HepG2 (cell line): ENCODE measurements at regions not wholly inside any gene's neighbourhood (a gene's known extent, or its start where the extent isn't known, plus 50 kb on each side); places are given as distances from the start of the nearest gene placed in this dataset.

Experiments used
- ATAC-seq: fragments of 200-7000 bp; cut with Tn5 transposase; 3 replicates; pipeline ENCODE4 v1.9.1; 2020; ENCODE audit warnings: mild to moderate bottlenecking, moderate library complexity
- BruUV-seq: library from RNA; stranded (reverse); fragments of 400-500 nt; replicated peaks from 2 replicates; lab custom pipeline; 2021; lab: Mats Ljungman, UMichigan
- CTCF ChIA-PET: fragments of 300-600 bp; formaldehyde crosslinking; extraction: SDS; loops from one replicate; lab custom pipeline; 2021; ENCODE audit warnings: low total read pairs, inconsistent platforms, low intra/inter-chr PET ratio; lab: Yijun Ruan, JAX
- POLR2A ChIA-PET: fragments of 350-600 bp; sonication (Branson Sonifier 250); formaldehyde crosslinking; loops from one replicate; lab custom pipeline; 2020; ENCODE audit warnings: antibody characterized with exemption, inconsistent platforms; lab: Yijun Ruan, JAX
- DNase-seq: peaks from one replicate; pipeline ENCODE4 v3.0.0-alpha.2; 2015; ENCODE audit warnings: low spot score
- FAIRE-seq: peaks from 3 replicates; lab custom pipeline; 2011; peaks lifted over from hg19 to GRCh38; lab: Jason Lieb, UNC
- H2AFZ ChIP-seq: one replicate; pipeline ENCODE4 v1.6.1; 2011; ENCODE audit warnings: low read length, inconsistent platforms
- H3K27ac ChIP-seq: fragments of 300-600 bp; 3 replicates; pipeline ENCODE4 v1.8.0; 2011; ENCODE audit warnings: mixed run types, mild to moderate bottlenecking, mixed read lengths, low read length, inconsistent platforms; ENCODE audit not compliant: insufficient read depth; ENCODE audit errors: extremely low read length
- H3K27me3 ChIP-seq, 2 experiments: fragments of 200-600 bp in 1 of 2; 2 replicates in 1 of 2; 3 replicates in 1 of 2; pipeline versions ENCODE4 v1.6.0 to v1.8.0; 2011; ENCODE audit warnings: low read length in 2 of 2, mild to moderate bottlenecking in 2 of 2, moderate library complexity in 2 of 2, inconsistent platforms in 1 of 2; ENCODE audit not compliant: insufficient read depth in 2 of 2, control insufficient read depth in 1 of 2
- H3K36me3 ChIP-seq, 2 experiments: fragments of 200-600 bp in 1 of 2; replicated peaks in 1 of 2; 2 replicates in 1 of 2; 3 replicates in 1 of 2; pipeline versions ENCODE4 v1.5.1 to v1.8.0; 2011; ENCODE audit warnings: low read length in 2 of 2, inconsistent platforms in 1 of 2; ENCODE audit not compliant: insufficient read depth in 2 of 2, control insufficient read depth in 1 of 2
- H3K4me1 ChIP-seq: 2 replicates; pipeline ENCODE4 v1.5.1; 2012; ENCODE audit warnings: low read length, inconsistent platforms; ENCODE audit not compliant: insufficient read depth
- H3K4me2 ChIP-seq: 2 replicates; pipeline ENCODE4 v1.6.0; 2011; ENCODE audit warnings: low read depth, low read length, inconsistent platforms
- H3K4me3 ChIP-seq, 3 experiments: fragments of 200-600 bp in 1 of 3; sonication (generic), shearing (Covaris generic) in 1 of 3; replicated peaks in 1 of 3; 2 replicates each; pipeline ENCODE4 v1.5.1; 2011 to 2016; ENCODE audit warnings: low read length in 3 of 3, inconsistent platforms in 2 of 3, low read depth in 2 of 3, mild to moderate bottlenecking in 2 of 3, control low read depth in 1 of 3, mixed read lengths in 1 of 3; ENCODE audit not compliant: insufficient read depth in 1 of 3
- H3K79me2 ChIP-seq: one replicate; pipeline ENCODE4 v1.6.1; 2011; ENCODE audit warnings: low read length, inconsistent platforms; ENCODE audit not compliant: insufficient read depth
- H3K9ac ChIP-seq: 2 replicates; pipeline ENCODE4 v1.6.0; 2011; ENCODE audit warnings: mild to moderate bottlenecking, low read depth, low read length, inconsistent platforms; ENCODE audit not compliant: insufficient read depth
- H3K9me3 ChIP-seq: 2 replicates; pipeline ENCODE4 v1.5.1; 2012; ENCODE audit warnings: mild to moderate bottlenecking, low read length
- H4K20me1 ChIP-seq: 2 replicates; pipeline ENCODE4 v1.6.0; 2011; ENCODE audit warnings: inconsistent platforms, mild to moderate bottlenecking, low read length, moderate library complexity; ENCODE audit not compliant: insufficient read depth
- ELF4 ChIP-seq: sonication (generic); formaldehyde crosslinking; IDR thresholded peaks from 2 replicates; pipeline ENCODE4 v1.5.0; 2020; ENCODE audit warnings: missing genetic modification reagents, mild to moderate bottlenecking, moderate library complexity, borderline replicate concordance
- HHEX ChIP-seq: IDR thresholded peaks from 2 replicates; pipeline ENCODE4 v1.6.1; 2016; ENCODE audit warnings: control low read depth
- HNRNPL ChIP-seq: fragments of 200-400 bp; formaldehyde crosslinking; IDR thresholded peaks from 2 replicates; pipeline ENCODE4 v1.6.1; 2017; ENCODE audit warnings: mild to moderate bottlenecking, low read depth, low read length
- IRF2 ChIP-seq: IDR thresholded peaks from 2 replicates; pipeline ENCODE4 v1.6.1; 2018; ENCODE audit warnings: missing genetic modification reagents, missing compliant biosample characterization
- IRF9 ChIP-seq: sonication (generic); formaldehyde crosslinking; IDR thresholded peaks from 2 replicates; pipeline ENCODE4 v1.8.0; 2022; ENCODE audit warnings: missing genetic modification reagents, mild to moderate bottlenecking, borderline replicate concordance
- NFIB ChIP-seq: sonication (generic); formaldehyde crosslinking; IDR thresholded peaks from 2 replicates; pipeline ENCODE4 v1.9.0; 2021; ENCODE audit warnings: missing genetic modification reagents, mild to moderate bottlenecking, borderline replicate concordance
- NR2C2 ChIP-seq: sonication (generic); formaldehyde crosslinking; IDR thresholded peaks from 2 replicates; pipeline ENCODE4 v1.4.0; 2020; ENCODE audit warnings: missing genetic modification reagents, mild to moderate bottlenecking, moderate library complexity, borderline replicate concordance
- PCBP2 ChIP-seq: fragments of 200-400 bp; formaldehyde crosslinking; optimal IDR thresholded peaks from 2 replicates; pipeline ENCODE3; 2018; ENCODE audit warnings: low read length, low read depth; ENCODE audit not compliant: poor library complexity, severe bottlenecking
- PREB ChIP-seq: sonication (generic); formaldehyde crosslinking; IDR thresholded peaks from 2 replicates; pipeline ENCODE4 v1.4.0; 2020; ENCODE audit warnings: missing genetic modification reagents
- RORA ChIP-seq: sonication (generic); formaldehyde crosslinking; IDR thresholded peaks from 2 replicates; pipeline ENCODE4 v1.5.0; 2020; ENCODE audit warnings: mild to moderate bottlenecking, missing genetic modification reagents, moderate library complexity
- SNAPC5 ChIP-seq: sonication (generic); formaldehyde crosslinking; IDR thresholded peaks from 2 replicates; pipeline ENCODE4 v1.8.1; 2023; ENCODE audit warnings: mild to moderate bottlenecking, missing genetic modification reagents, borderline replicate concordance
- TMF1 ChIP-seq: sonication (generic); formaldehyde crosslinking; IDR thresholded peaks from 2 replicates; pipeline ENCODE4 v1.8.1; 2022; ENCODE audit warnings: low read depth, missing genetic modification reagents
- ZBTB14 ChIP-seq: sonication (generic); formaldehyde crosslinking; IDR thresholded peaks from 2 replicates; pipeline ENCODE4 v1.4.0; 2020; ENCODE audit warnings: missing genetic modification reagents
- ZNF143 ChIP-seq: sonication (generic); formaldehyde crosslinking; IDR thresholded peaks from 2 replicates; pipeline ENCODE4 v1.4.0; 2020; ENCODE audit warnings: missing genetic modification reagents
- ZNF615 ChIP-seq: sonication (generic); formaldehyde crosslinking; IDR thresholded peaks from 2 replicates; pipeline ENCODE4 v1.5.0; 2020; ENCODE audit warnings: mild to moderate bottlenecking, missing genetic modification reagents, borderline replicate concordance
- ZNF713 ChIP-seq: sonication (generic); formaldehyde crosslinking; IDR thresholded peaks from 2 replicates; pipeline ENCODE4 v1.4.0; 2020; ENCODE audit warnings: mild to moderate bottlenecking, missing genetic modification reagents
- ZNF766 ChIP-seq: sonication (generic); formaldehyde crosslinking; IDR thresholded peaks from 2 replicates; pipeline ENCODE4 v1.5.0; 2020; ENCODE audit warnings: missing genetic modification reagents, borderline replicate concordance
- WGBS: methylation state at CpG from one replicate; pipeline ENCODE4 v1.1.6; 2017; ENCODE audit warnings: low lambda C conversion rate; 5-methylcytosine and 5-hydroxymethylcytosine counted together
- in situ Hi-C: cut with HindIII; loops from 2 replicates; pipeline ENCODE4 v1.10.0; 2017; ENCODE audit warnings: low pct_unique_long_range_greater_than_20kb; ENCODE audit not compliant: extremely low pct_ligation_motif_present
- intact Hi-C: fragments of 100-400 bp; cut with micrococcal nuclease; formaldehyde crosslinking; loops from one replicate; pipeline ENCODE4 v1.10.0; 2022; ENCODE audit not compliant: unreplicated experiment

GRCh38 chr18:60804415-60804814 is 431.8 kb upstream of the MC4R start:
- BruUV-seq: no TSS peak
- Histone ChIP-seq H2AFZ (no peak overlapping the region), H4K20me1 (no peaks in the 10 kb centered on the region), H3K79me2 (no peaks in the 10 kb centered on the region), H3K4me2 (no peak overlapping the region), H3K36me3 (no peaks in the 10 kb centered on the region), H3K27me3 (no peaks in the 10 kb centered on the region; a peak in 1 of 5 replicates), H3K27ac (no peak overlapping the region), H3K4me3 (no peak overlapping the region), H3K4me1 (no peaks in the 10 kb centered on the region), H3K9ac (no peak overlapping the region), H3K9me3 (no peaks in the 10 kb centered on the region; the same call in 1 of the 2 replicates)
- CTCF ChIA-PET: no interaction called here
- ATAC-seq (no peak), DNase-seq (no peak), FAIRE-seq (no peak)
- intact Hi-C loops: no loop called here
- no peak for TF ChIP-seq IRF9 (CRISPR knock-in tag)
- TF ChIP-seq PREB (CRISPR knock-in tag): no peak
- TF ChIP-seq TMF1: no peak
- TF ChIP-seq NR2C2 (CRISPR knock-in tag): no peak
- no peak for TF ChIP-seq PCBP2
- TF ChIP-seq HHEX: no peak
- no peak for TF ChIP-seq RORA (CRISPR knock-in tag)
- no peak for TF ChIP-seq ZNF766 (CRISPR knock-in tag)
- TF ChIP-seq SNAPC5 (CRISPR knock-in tag): no peak
- no peak for TF ChIP-seq HNRNPL
- no peak for TF ChIP-seq ZNF615 (CRISPR knock-in tag)
- TF ChIP-seq ELF4 (CRISPR knock-in tag): no peak
- no peak for TF ChIP-seq NFIB
- no peak for TF ChIP-seq IRF2 (CRISPR knock-in tag)
- TF ChIP-seq ZBTB14: no peak
- no peak for TF ChIP-seq ZNF713 (CRISPR knock-in tag)
- no peak for TF ChIP-seq ZNF143
- in situ Hi-C loops: loop anchor here (25.0 kb wide), 1 partner anchor 708 kb away; no protein-coding TSS in a partner anchor
- 11% methylated on average over 3 of the region's 3 CpGs for WGBS
- POLR2A ChIA-PET: no interaction called here
